CD4-positive, CD25-positive, alpha-beta regulatory T cell (primary cell): ENCODE measurements at regions not wholly inside any gene's neighbourhood (a gene's known extent, or its start where the extent isn't known, plus 50 kb on each side); places are given as distances from the start of the nearest gene placed in this dataset.
"Not testable (repeated sequence)": the region's sequence is repeated elsewhere in the genome, so short reads cannot be mapped to it uniquely, and the experiment has no call there.

Source experiments
- ATAC-seq, 2 donors: fragments of 150-1000 bp; cut with Tn5 transposase; one replicate each; pipeline ENCODE4 v1.10.0; 2021; ENCODE audit warnings: low read depth in 2 of 2, moderate number of reproducible peaks in 2 of 2, moderate library complexity in 1 of 2
- DNase-seq, 3 donors: peaks; one replicate each; pipeline versions ENCODE4 v3.0.0 to v3.0.0-alpha.2; 2012 to 2022; ENCODE audit warnings: mixed read lengths in 1 of 3
- H3K27ac ChIP-seq: one replicate; pipeline ENCODE4 v1.7.0; 2013; ENCODE audit warnings: mild to moderate bottlenecking, low read length; ENCODE audit not compliant: insufficient read depth, poor library complexity, severe bottlenecking
- H3K27me3 ChIP-seq: one replicate; pipeline ENCODE4 v1.7.0; 2013; ENCODE audit warnings: low read length; ENCODE audit not compliant: control insufficient read depth, insufficient read depth
- H3K36me3 ChIP-seq: one replicate; pipeline ENCODE4 v1.7.0; 2013; ENCODE audit warnings: mild to moderate bottlenecking, low read length, moderate library complexity; ENCODE audit not compliant: control insufficient read depth, insufficient read depth
- H3K4me1 ChIP-seq: 2 replicates; pipeline ENCODE4 v1.7.0; 2013; ENCODE audit warnings: mild to moderate bottlenecking, low read length; ENCODE audit not compliant: insufficient read depth, control insufficient read depth, poor library complexity, severe bottlenecking
- H3K4me3 ChIP-seq: one replicate; pipeline ENCODE4 v1.7.0; 2013; ENCODE audit warnings: low read depth, mild to moderate bottlenecking, low read length, moderate library complexity
- H3K9me3 ChIP-seq, 2 experiments: 1 replicate in 1 of 2; 2 replicates in 1 of 2; pipeline ENCODE4 v1.7.0; 2013; ENCODE audit warnings: low read length in 2 of 2, mild to moderate bottlenecking in 1 of 2, moderate library complexity in 1 of 2; ENCODE audit not compliant: control insufficient read depth in 2 of 2
- H3K27ac Mint-ChIP-seq, 3 donors: one replicate each; pipeline ENCODE4 v1.8.0; 2020 to 2022; ENCODE audit warnings: mild to moderate bottlenecking in 3 of 3, mixed read lengths in 3 of 3, moderate library complexity in 2 of 3
- H3K27me3 Mint-ChIP-seq: one replicate; pipeline ENCODE4 v1.8.0; 2022; ENCODE audit warnings: mild to moderate bottlenecking, mixed read lengths
- H3K36me3 Mint-ChIP-seq: one replicate; pipeline ENCODE4 v1.8.0; 2020; ENCODE audit warnings: mixed read lengths
- H3K4me1 Mint-ChIP-seq, 4 donors: one replicate each; pipeline ENCODE4 v1.8.0; 2020 to 2022; ENCODE audit warnings: mixed read lengths in 4 of 4, mild to moderate bottlenecking in 1 of 4
- H3K4me3 Mint-ChIP-seq, 4 donors: one replicate each; pipeline ENCODE4 v1.8.0; 2020 to 2022; ENCODE audit warnings: mild to moderate bottlenecking in 4 of 4, mixed read lengths in 4 of 4, moderate library complexity in 3 of 4
- H3K9me3 Mint-ChIP-seq, 7 donors: one replicate each; pipeline ENCODE4 v1.8.0; 2020 to 2022; ENCODE audit warnings: mixed read lengths in 7 of 7, mild to moderate bottlenecking in 3 of 7, moderate library complexity in 2 of 7

- no peaks in the 10 kb centered on the region for H3K4me1 Mint-ChIP-seq
- H3K9me3 ChIP-seq: no peaks in the 10 kb centered on the region
Measured at GRCh38 chr20:48220033-48220633, 434.9 kb upstream of the SULF2 start.

GRCh38 chr20:48219306-48219705 lies 434.0 kb upstream of the SULF2 start:
- ATAC-seq (no peak), DNase-seq (no peak)
- Mint-ChIP-seq H3K27me3 (peaks cover 5% of the 10 kb centered on the region), H3K36me3 (no peaks in the 10 kb centered on the region), H3K9me3 (peaks cover 0 to 1% (median 0%) of the 10 kb centered on the region in 7 donors), H3K27ac (no peak overlapping the region), H3K4me1 (no peaks in the 10 kb centered on the region), H3K4me3 (no peak overlapping the region)
- Histone ChIP-seq H3K4me3 (no peak overlapping the region), H3K9me3 (no peaks in the 10 kb centered on the region), H3K4me1 (no peaks in the 10 kb centered on the region), H3K36me3 (no peaks in the 10 kb centered on the region), H3K27me3 (no peaks in the 10 kb centered on the region), H3K27ac (no peak overlapping the region)

More at GRCh38 chr20:48220033-48220633, 434.9 kb upstream of the SULF2 start:
- Mint-ChIP-seq H3K9me3 (peaks cover 0 to 1% (median 0%) of the 10 kb centered on the region in 7 donors), H3K4me3 (no peak overlapping the region), H3K36me3 (no peaks in the 10 kb centered on the region), H3K27ac (no peak overlapping the region), H3K27me3 (peaks cover 5% of the 10 kb centered on the region)
- no peaks in the 10 kb centered on the region for H3K4me1 ChIP-seq
- no peaks in the 10 kb centered on the region for H3K27me3 ChIP-seq
- ATAC-seq: no peak
- H3K4me3 ChIP-seq: no peak overlapping the region
- DNase-seq: no peak
- H3K36me3 ChIP-seq: no peaks in the 10 kb centered on the region
- H3K27ac ChIP-seq: no peak overlapping the region

- DNase-seq (no peak), ATAC-seq (no peak)
- Mint-ChIP-seq H3K27me3 (no peaks in the 10 kb centered on the region), H3K9me3 (peaks cover 0 to 1% (median 0%) of the 10 kb centered on the region in 7 donors), H3K27ac (no peak overlapping the region), H3K4me1 (no peaks in the 10 kb centered on the region), H3K4me3 (no peak overlapping the region), H3K36me3 (no peaks in the 10 kb centered on the region)
- no peaks in the 10 kb centered on the region for H3K4me1 ChIP-seq
- H3K27ac ChIP-seq: no peak overlapping the region
- no peaks in the 10 kb centered on the region for H3K27me3 ChIP-seq
- H3K9me3 ChIP-seq: no peaks in the 10 kb centered on the region
- no peaks in the 10 kb centered on the region for H3K36me3 ChIP-seq
- no peak overlapping the region for H3K4me3 ChIP-seq
Measured at GRCh38 chr20:48217190-48217589, 431.9 kb upstream of the SULF2 start.

GRCh38 chr20:48215536-48215935 lies 430.3 kb upstream of the SULF2 start:
- Mint-ChIP-seq H3K27me3 (no peaks in the 10 kb centered on the region), H3K4me3 (no peak overlapping the region), H3K36me3 (no peaks in the 10 kb centered on the region), H3K9me3 (peaks cover 0 to 1% (median 0%) of the 10 kb centered on the region in 7 donors), H3K4me1 (no peaks in the 10 kb centered on the region), H3K27ac (no peak overlapping the region)
- H3K4me3 ChIP-seq: no peak overlapping the region
- no peak for ATAC-seq
- DNase-seq: no peak
- H3K27me3 ChIP-seq: no peaks in the 10 kb centered on the region
- no peaks in the 10 kb centered on the region for H3K36me3 ChIP-seq
- no peaks in the 10 kb centered on the region for H3K4me1 ChIP-seq
- H3K27ac ChIP-seq: no peak overlapping the region
- H3K9me3 ChIP-seq: no peaks in the 10 kb centered on the region

GRCh38 chr20:48214601-48215000 lies 429.3 kb upstream of the SULF2 start:
- no peak overlapping the region for H3K4me3 Mint-ChIP-seq
- H3K27me3 ChIP-seq: no peaks in the 10 kb centered on the region
- no peak for DNase-seq

GRCh38 chr20:48213635-48214034 lies 428.4 kb upstream of the SULF2 start:
- H3K27me3 ChIP-seq, H3K9me3 Mint-ChIP-seq, H3K4me1 Mint-ChIP-seq, H3K4me3 Mint-ChIP-seq, H3K36me3 ChIP-seq, H3K9me3 ChIP-seq, H3K36me3 Mint-ChIP-seq, H3K27ac Mint-ChIP-seq, H3K27ac ChIP-seq, DNase-seq, H3K4me1 ChIP-seq, H3K4me3 ChIP-seq, ATAC-seq, H3K27me3 Mint-ChIP-seq: not testable (repeated sequence)

More at GRCh38 chr20:48214601-48215000, 429.3 kb upstream of the SULF2 start:
- Histone ChIP-seq H3K27ac (no peak overlapping the region), H3K9me3 (no peaks in the 10 kb centered on the region), H3K36me3 (no peaks in the 10 kb centered on the region), H3K4me3 (no peak overlapping the region), H3K4me1 (no peaks in the 10 kb centered on the region)
- Mint-ChIP-seq H3K27me3 (no peaks in the 10 kb centered on the region), H3K9me3 (peaks cover 0 to 1% (median 0%) of the 10 kb centered on the region in 7 donors), H3K4me1 (no peaks in the 10 kb centered on the region), H3K27ac (no peak overlapping the region), H3K36me3 (no peaks in the 10 kb centered on the region)
- ATAC-seq: no peak

GRCh38 chr20:48212806-48213509 lies 427.7 kb upstream of the SULF2 start:
- DNase-seq: no peak
- Mint-ChIP-seq H3K36me3 (no peaks in the 10 kb centered on the region), H3K4me3 (no peak overlapping the region), H3K9me3 (no peaks in the 10 kb centered on the region), H3K4me1 (no peaks in the 10 kb centered on the region), H3K27ac (no peak overlapping the region), H3K27me3 (no peaks in the 10 kb centered on the region)
- no peak for ATAC-seq
- H3K9me3 ChIP-seq: no peaks in the 10 kb centered on the region
- H3K4me1 ChIP-seq: no peaks in the 10 kb centered on the region
- no peaks in the 10 kb centered on the region for H3K27me3 ChIP-seq
- no peak overlapping the region for H3K4me3 ChIP-seq
- H3K27ac ChIP-seq: no peak overlapping the region
- H3K36me3 ChIP-seq: no peaks in the 10 kb centered on the region

GRCh38 chr20:48211847-48212246 lies 426.6 kb upstream of the SULF2 start:
- no peak for ATAC-seq

More at GRCh38 chr20:48211847-48212246, 426.6 kb upstream of the SULF2 start:
- Mint-ChIP-seq H3K4me3 (no peak overlapping the region), H3K27me3 (no peaks in the 10 kb centered on the region), H3K4me1 (no peaks in the 10 kb centered on the region), H3K36me3 (no peaks in the 10 kb centered on the region), H3K9me3 (no peaks in the 10 kb centered on the region), H3K27ac (no peak overlapping the region)
- Histone ChIP-seq H3K9me3 (no peaks in the 10 kb centered on the region), H3K4me3 (no peak overlapping the region), H3K27me3 (no peaks in the 10 kb centered on the region), H3K4me1 (no peaks in the 10 kb centered on the region), H3K27ac (no peak overlapping the region), H3K36me3 (no peaks in the 10 kb centered on the region)
- DNase-seq: no peak
